GM12878 (cell line): ENCODE measurements at regions not wholly inside any gene's neighbourhood (a gene's known extent, or its start where the extent isn't known, plus 50 kb on each side); places are given as distances from the start of the nearest gene placed in this dataset.

Experiments
- ATAC-seq: fragments of 200-7000 bp; cut with Tn5 transposase; 3 replicates; pipeline ENCODE4 v1.9.1; 2020; ENCODE audit warnings: mild to moderate bottlenecking, moderate library complexity
- BruUV-seq: library from RNA; stranded (reverse); fragments of 400-500 nt; replicated peaks from 2 replicates; lab custom pipeline; 2021; lab: Mats Ljungman, UMichigan
- CTCF ChIA-PET: fragments of 300-600 bp; sonication (Branson Sonifier 250); formaldehyde crosslinking; extraction: SDS; loops from one replicate; lab custom pipeline; 2021; ENCODE audit warnings: inconsistent platforms; lab: Yijun Ruan, JAX
- POLR2A ChIA-PET: fragments of 350-600 bp; formaldehyde crosslinking; extraction: SDS; loops from one replicate; lab custom pipeline; 2021; ENCODE audit warnings: inconsistent platforms; lab: Charles Lee
- RAD21 ChIA-PET: fragments of 300-600 bp; sonication (Branson Sonifier 250); formaldehyde crosslinking; loops from one replicate; lab custom pipeline; 2023; ENCODE audit warnings: antibody characterized with exemption; ENCODE audit not compliant: unreplicated experiment; lab: Charles Lee
- SMC1A ChIA-PET: fragments of 300-600 bp; sonication (Branson Sonifier 250); formaldehyde crosslinking; loops from one replicate; lab custom pipeline; 2023; ENCODE audit not compliant: unreplicated experiment, uncharacterized antibody; lab: Charles Lee
- DNase-seq: peaks from one replicate; pipeline ENCODE4 v3.0.0-alpha.2; 2011; ENCODE audit warnings: low read depth, low spot score
- FAIRE-seq: peaks from 3 replicates; lab custom pipeline; 2011; peaks lifted over from hg19 to GRCh38; lab: Jason Lieb, UNC
- H2AFZ ChIP-seq: 2 replicates; pipeline ENCODE4 v1.6.0; 2011; ENCODE audit warnings: low read depth, low read length, control low read depth; ENCODE audit not compliant: control insufficient read depth
- H3K27ac ChIP-seq: 2 replicates; pipeline ENCODE4 v1.5.1; 2011; ENCODE audit warnings: control low read depth; ENCODE audit not compliant: control insufficient read depth, insufficient read depth
- H3K27me3 ChIP-seq, 2 experiments: replicated peaks in 1 of 2; 2 replicates each; pipeline versions ENCODE4 v1.6.0 to v1.6.1; 2011; ENCODE audit warnings: low read length in 1 of 2; ENCODE audit not compliant: control insufficient read depth in 2 of 2, insufficient read depth in 2 of 2
- H3K36me3 ChIP-seq, 2 experiments: 2 replicates each; pipeline ENCODE4 v1.5.1; 2011; ENCODE audit warnings: low read length in 1 of 2; ENCODE audit not compliant: control insufficient read depth in 2 of 2, insufficient read depth in 2 of 2
- H3K4me1 ChIP-seq: 2 replicates; pipeline ENCODE4 v1.6.1; 2011; ENCODE audit warnings: mild to moderate bottlenecking, low read length, moderate library complexity, mixed read lengths; ENCODE audit not compliant: control insufficient read depth, insufficient read depth
- H3K4me2 ChIP-seq: 2 replicates; pipeline ENCODE4 v1.6.0; 2011; ENCODE audit warnings: control low read depth; ENCODE audit not compliant: control insufficient read depth, insufficient read depth
- H3K4me3 ChIP-seq: fragments of 200-600 bp; sonication (generic); 2 replicates; pipeline ENCODE4 v1.5.1; 2016
- H3K79me2 ChIP-seq: 2 replicates; pipeline ENCODE4 v1.6.0; 2011; ENCODE audit warnings: low read length; ENCODE audit not compliant: control insufficient read depth, insufficient read depth
- H3K9ac ChIP-seq: 2 replicates; pipeline ENCODE4 v1.8.0; 2011; ENCODE audit warnings: low read length, control low read depth, mixed read lengths; ENCODE audit not compliant: control insufficient read depth, insufficient read depth
- H3K9me3 ChIP-seq: replicated peaks from 3 replicates; pipeline ENCODE4 v1.5.1; 2011; ENCODE audit warnings: mild to moderate bottlenecking, low read length; ENCODE audit not compliant: control insufficient read depth, insufficient read depth
- H4K20me1 ChIP-seq: 2 replicates; pipeline ENCODE4 v1.6.0; 2011; ENCODE audit not compliant: control insufficient read depth, insufficient read depth
- BACH1 ChIP-seq: fragments of 450-650 bp; IDR thresholded peaks from 2 replicates; pipeline ENCODE4 v1.6.1; 2017; ENCODE audit warnings: mild to moderate bottlenecking, borderline replicate concordance
- BMI1 ChIP-seq: fragments of 450-650 bp; IDR thresholded peaks from 2 replicates; pipeline ENCODE4 v1.6.1; 2016; ENCODE audit warnings: mild to moderate bottlenecking, moderate library complexity, borderline replicate concordance
- CREB1 ChIP-seq: IDR thresholded peaks from 2 replicates; pipeline ENCODE4 v1.6.1; 2012; ENCODE audit warnings: low read depth, mild to moderate bottlenecking, inconsistent platforms
- EP300 ChIP-seq, 2 experiments: fragments of 150-350 bp in 1 of 2; IDR thresholded peaks; 2 replicates each; pipeline ENCODE4 v1.6.1; 2011 to 2012; ENCODE audit warnings: low read depth in 2 of 2, low read length in 2 of 2, borderline replicate concordance in 1 of 2, improper control_type of control experiment in 1 of 2, inconsistent platforms in 1 of 2; ENCODE audit not compliant: control insufficient read depth in 1 of 2
- HCFC1 ChIP-seq: fragments of 150-350 bp; IDR thresholded peaks from 2 replicates; pipeline ENCODE4 v1.6.1; 2014; ENCODE audit warnings: low read length
- KDM1A ChIP-seq: fragments of 200-600 bp; sonication (generic); IDR thresholded peaks from 2 replicates; pipeline ENCODE4 v1.6.1; 2016; ENCODE audit warnings: borderline replicate concordance
- KLF5 ChIP-seq: fragments of 450-650 bp; IDR thresholded peaks from 2 replicates; pipeline ENCODE4 v1.6.1; 2014; ENCODE audit warnings: mild to moderate bottlenecking; ENCODE audit not compliant: partially characterized antibody
- PAX5 ChIP-seq: IDR thresholded peaks from 2 replicates; pipeline ENCODE4 v1.6.1; 2011; ENCODE audit warnings: low read depth, low read length, borderline replicate concordance
- PAX8 ChIP-seq: fragments of 450-650 bp; IDR thresholded peaks from 2 replicates; pipeline ENCODE4 v1.6.1; 2017; ENCODE audit warnings: mild to moderate bottlenecking, moderate library complexity
- POLR2A ChIP-seq: IDR thresholded peaks from 2 replicates; pipeline ENCODE4 v1.6.1; 2011; ENCODE audit warnings: low read depth, mild to moderate bottlenecking, low read length
- RELA ChIP-seq: fragments of 450-650 bp; IDR thresholded peaks from 2 replicates; pipeline ENCODE4 v1.8.0; 2014; ENCODE audit warnings: borderline replicate concordance; ENCODE audit not compliant: partially characterized antibody
- SMAD1 ChIP-seq: fragments of 450-650 bp; IDR thresholded peaks from 2 replicates; pipeline ENCODE4 v1.6.1; 2018; ENCODE audit warnings: mild to moderate bottlenecking, low read depth; ENCODE audit not compliant: partially characterized antibody
- SREBF2 ChIP-seq: IDR thresholded peaks from 2 replicates; pipeline ENCODE4 v1.6.1; 2012; ENCODE audit warnings: mild to moderate bottlenecking, low read length
- TAF1 ChIP-seq: IDR thresholded peaks from 2 replicates; pipeline ENCODE4 v1.6.1; 2011; ENCODE audit warnings: mild to moderate bottlenecking, low read depth, low read length, borderline replicate concordance
- TARDBP ChIP-seq: IDR thresholded peaks from 2 replicates; pipeline ENCODE4 v1.6.1; 2016; ENCODE audit warnings: borderline replicate concordance
- TCF3 ChIP-seq: IDR thresholded peaks from 2 replicates; pipeline ENCODE4 v1.6.1; 2012; ENCODE audit warnings: low read depth, mild to moderate bottlenecking, low read length, borderline replicate concordance; ENCODE audit not compliant: insufficient read depth
- ZNF24 ChIP-seq: fragments of 450-650 bp; IDR thresholded peaks from 2 replicates; pipeline ENCODE4 v1.6.1; 2017; ENCODE audit warnings: antibody characterized with exemption, mild to moderate bottlenecking
- ZNF384 ChIP-seq: IDR thresholded peaks from 2 replicates; pipeline ENCODE4 v1.6.1; 2012; ENCODE audit warnings: low read depth, mild to moderate bottlenecking, low read length, improper control_type of control experiment, borderline replicate concordance
- WGBS: methylation state at CpG from one replicate; pipeline ENCODE4 v1.1.6; 2016; ENCODE audit warnings: low lambda C conversion rate; ENCODE audit not compliant: insufficient replicate concordance, insufficient coverage; ENCODE audit errors: missing lambda C conversion rate; 5-methylcytosine and 5-hydroxymethylcytosine counted together
- in situ Hi-C: fragments of 300-500 bp; cut with MboI; formaldehyde crosslinking; loops from 9 replicates; pipeline ENCODE4 v1.14.3; 2018; ENCODE audit warnings: mixed read lengths
- intact Hi-C: fragments of 100-400 bp; cut with micrococcal nuclease; formaldehyde crosslinking; loops from one replicate; pipeline ENCODE4 v1.14.2; 2022; ENCODE audit not compliant: unreplicated experiment
- TF ChIP-seq, protein P1 (sequence below): IDR thresholded peaks from 2 replicates; pipeline ENCODE4 v1.6.1; 2011; ENCODE audit warnings: low read depth, mild to moderate bottlenecking, low read length, moderate library complexity, borderline replicate concordance; ENCODE audit errors: extremely low read depth
- TF ChIP-seq, protein P2 (sequence below): fragments of 450-650 bp; formaldehyde crosslinking; IDR thresholded peaks from 2 replicates; pipeline ENCODE4 v1.4.0; 2022; ENCODE audit warnings: mild to moderate bottlenecking, moderate library complexity

DNA sequence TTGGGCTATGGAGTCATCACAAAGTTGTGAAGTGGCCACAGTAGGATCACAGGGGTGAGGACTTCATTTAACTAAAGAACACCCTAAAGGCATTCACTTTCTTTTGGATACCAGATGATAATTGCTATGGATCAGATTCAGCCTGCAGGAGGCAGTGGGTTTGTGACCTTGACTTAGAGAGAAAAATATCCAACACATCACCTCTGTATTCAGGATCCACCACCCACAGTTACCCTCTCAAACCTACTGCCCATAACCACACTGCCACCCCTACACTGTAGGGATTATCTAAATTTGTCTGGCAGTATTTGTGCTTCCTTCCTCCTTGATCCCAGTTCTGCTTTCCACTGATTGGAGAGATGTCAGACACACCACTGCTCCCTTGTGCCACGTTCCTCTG lies 269.4 kb downstream of the MYCN start:
- RAD21 ChIA-PET, result no interaction called here
- Histone ChIP-seq H3K4me3 (no peak overlapping the region), H3K4me1 (no peaks in the 10 kb centered on the region), H3K4me2 (no peak overlapping the region), H3K36me3 (no peaks in the 10 kb centered on the region), H4K20me1 (no peaks in the 10 kb centered on the region), H2AFZ (no peak overlapping the region), H3K9ac (no peak overlapping the region), H3K27me3 (no peaks in the 10 kb centered on the region), H3K9me3 (no peaks in the 10 kb centered on the region), H3K79me2 (no peaks in the 10 kb centered on the region), H3K27ac (no peak overlapping the region)
- POLR2A ChIA-PET, result no interaction called here
- CTCF ChIA-PET, result no interaction called here
- FAIRE-seq, result no peak
- SMC1A ChIA-PET, result no interaction called here
- TF ChIP-seq ZNF24, result no peak
- no peak for TF ChIP-seq PAX8
- TF ChIP-seq PAX5, result no peak
- TF ChIP-seq CREB1, result no peak
- TF ChIP-seq, protein P1, sequence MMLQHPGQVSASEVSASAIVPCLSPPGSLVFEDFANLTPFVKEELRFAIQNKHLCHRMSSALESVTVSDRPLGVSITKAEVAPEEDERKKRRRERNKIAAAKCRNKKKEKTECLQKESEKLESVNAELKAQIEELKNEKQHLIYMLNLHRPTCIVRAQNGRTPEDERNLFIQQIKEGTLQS, result no peak
- TF ChIP-seq SREBF2, result no peak
- TF ChIP-seq EP300 (IDR thresholded peaks at IDR 0.05; ENCODE audit: borderline replicate concordance in 1 of 2, control insufficient read depth in 1 of 2, low read depth in 2 of 2, low read length in 2 of 2), result no peak
- no peak for TF ChIP-seq KLF5
- no peak for TF ChIP-seq TAF1
- TF ChIP-seq, protein P2, sequence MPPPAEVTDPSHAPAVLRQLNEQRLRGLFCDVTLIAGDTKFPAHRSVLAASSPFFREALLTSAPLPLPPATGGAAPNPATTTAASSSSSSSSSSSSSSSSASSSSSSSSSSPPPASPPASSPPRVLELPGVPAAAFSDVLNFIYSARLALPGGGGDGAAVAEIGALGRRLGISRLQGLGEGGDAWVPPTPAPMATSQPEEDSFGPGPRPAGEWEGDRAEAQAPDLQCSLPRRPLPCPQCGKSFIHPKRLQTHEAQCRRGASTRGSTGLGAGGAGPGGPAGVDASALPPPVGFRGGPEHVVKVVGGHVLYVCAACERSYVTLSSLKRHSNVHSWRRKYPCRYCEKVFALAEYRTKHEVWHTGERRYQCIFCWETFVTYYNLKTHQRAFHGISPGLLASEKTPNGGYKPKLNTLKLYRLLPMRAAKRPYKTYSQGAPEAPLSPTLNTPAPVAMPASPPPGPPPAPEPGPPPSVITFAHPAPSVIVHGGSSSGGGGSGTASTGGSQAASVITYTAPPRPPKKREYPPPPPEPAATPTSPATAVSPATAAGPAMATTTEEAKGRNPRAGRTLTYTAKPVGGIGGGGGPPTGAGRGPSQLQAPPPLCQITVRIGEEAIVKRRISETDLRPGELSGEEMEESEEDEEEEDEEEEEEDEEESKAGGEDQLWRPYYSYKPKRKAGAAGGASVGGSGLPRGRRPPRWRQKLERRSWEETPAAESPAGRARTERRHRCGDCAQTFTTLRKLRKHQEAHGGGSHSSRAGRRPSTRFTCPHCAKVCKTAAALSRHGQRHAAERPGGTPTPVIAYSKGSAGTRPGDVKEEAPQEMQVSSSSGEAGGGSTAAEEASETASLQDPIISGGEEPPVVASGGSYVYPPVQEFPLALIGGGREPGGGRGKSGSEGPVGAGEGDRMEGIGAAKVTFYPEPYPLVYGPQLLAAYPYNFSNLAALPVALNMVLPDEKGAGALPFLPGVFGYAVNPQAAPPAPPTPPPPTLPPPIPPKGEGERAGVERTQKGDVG (CRISPR knock-in tag), result no peak
- no peak for TF ChIP-seq KDM1A
- no peak for TF ChIP-seq BMI1
- no peak for TF ChIP-seq ZNF384
- no peak for TF ChIP-seq TARDBP
- TF ChIP-seq BACH1, result no peak
- no peak for TF ChIP-seq SMAD1
- TF ChIP-seq RELA, result no peak
- no peak for TF ChIP-seq TCF3
- TF ChIP-seq POLR2A, result no peak
- no peak for TF ChIP-seq HCFC1
- in situ Hi-C loops, result no loop called here
- intact Hi-C loops, result no loop called here
- ATAC-seq, result no peak
- no peak for DNase-seq
- 0% methylated on average over 1 of the region's 1 CpG for WGBS
- no TSS peak for BruUV-seq
